Uterus (tissue), 2 donors: ENCODE measurements at regions not wholly inside any gene's neighbourhood (a gene's known extent, or its start where the extent isn't known, plus 50 kb on each side); places are given as distances from the start of the nearest gene placed in this dataset.

Source experiments
- POLR2A ChIP-seq, 2 donors: fragments of 450-650 bp; IDR thresholded peaks; one replicate each; pipeline ENCODE4 v1.6.1; 2016; ENCODE audit warnings: antibody characterized with exemption in 2 of 2, mild to moderate bottlenecking in 1 of 2, moderate library complexity in 1 of 2
- TF ChIP-seq, protein P1 (sequence below), 4 experiments: fragments of 200-600 bp in 2 of 4; fragments of 450-650 bp in 2 of 4; sonication (generic) in 2 of 4; IDR thresholded peaks; one replicate each; pipeline ENCODE4 v1.5.1; 2016 to 2019; ENCODE audit warnings: antibody characterized with exemption in 4 of 4, mild to moderate bottlenecking in 2 of 4, moderate library complexity in 1 of 4

DNA sequence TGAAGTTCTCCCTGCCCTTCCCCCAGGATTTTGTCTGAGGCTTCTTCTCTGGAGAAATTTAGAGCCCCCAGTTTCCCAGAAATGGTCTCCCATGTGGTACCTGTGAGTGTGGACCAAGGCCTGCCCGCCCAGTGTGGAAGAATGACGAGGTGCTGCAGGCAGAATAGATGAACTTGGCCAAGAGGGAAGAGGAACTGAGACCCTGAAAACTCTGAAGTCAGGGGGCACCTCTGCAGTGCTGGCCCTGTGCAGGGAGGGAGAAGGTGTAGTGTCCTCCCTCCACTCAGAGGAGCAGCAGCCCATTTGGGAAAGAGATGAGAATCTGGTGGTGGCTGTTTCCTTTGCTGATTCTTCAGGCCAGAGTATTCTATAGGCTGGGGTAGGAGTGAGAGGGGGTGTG lies 115.2 kb upstream of the PCGF5 start:
- no peak for TF ChIP-seq POLR2A (IDR thresholded peaks at IDR 0.05)
- TF ChIP-seq, protein P1, sequence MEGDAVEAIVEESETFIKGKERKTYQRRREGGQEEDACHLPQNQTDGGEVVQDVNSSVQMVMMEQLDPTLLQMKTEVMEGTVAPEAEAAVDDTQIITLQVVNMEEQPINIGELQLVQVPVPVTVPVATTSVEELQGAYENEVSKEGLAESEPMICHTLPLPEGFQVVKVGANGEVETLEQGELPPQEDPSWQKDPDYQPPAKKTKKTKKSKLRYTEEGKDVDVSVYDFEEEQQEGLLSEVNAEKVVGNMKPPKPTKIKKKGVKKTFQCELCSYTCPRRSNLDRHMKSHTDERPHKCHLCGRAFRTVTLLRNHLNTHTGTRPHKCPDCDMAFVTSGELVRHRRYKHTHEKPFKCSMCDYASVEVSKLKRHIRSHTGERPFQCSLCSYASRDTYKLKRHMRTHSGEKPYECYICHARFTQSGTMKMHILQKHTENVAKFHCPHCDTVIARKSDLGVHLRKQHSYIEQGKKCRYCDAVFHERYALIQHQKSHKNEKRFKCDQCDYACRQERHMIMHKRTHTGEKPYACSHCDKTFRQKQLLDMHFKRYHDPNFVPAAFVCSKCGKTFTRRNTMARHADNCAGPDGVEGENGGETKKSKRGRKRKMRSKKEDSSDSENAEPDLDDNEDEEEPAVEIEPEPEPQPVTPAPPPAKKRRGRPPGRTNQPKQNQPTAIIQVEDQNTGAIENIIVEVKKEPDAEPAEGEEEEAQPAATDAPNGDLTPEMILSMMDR (IDR thresholded peaks at IDR 0.05): no peak
